ENCODE measurements at regions not wholly inside any gene's neighbourhood (a gene's known extent, or its start where the extent isn't known, plus 50 kb on each side); places are given as distances from the start of the nearest gene placed in this dataset.

GRCh38 chr12:128165387-128165786, 101.6 kb upstream of the TMEM132C start:
- no peak for DNase-seq (ENCODE audit: low read depth, low spot score)
- H3K4me3 ChIP-seq (ENCODE audit: low read length): no peak overlapping the region

GRCh38 chr12:128168273-128168672, 98.7 kb upstream of the TMEM132C start:
- no peak for DNase-seq (ENCODE audit: low read depth, low spot score)
- no peak overlapping the region for H3K4me3 ChIP-seq (ENCODE audit: low read length)

GRCh38 chr12:128170181-128170580, 96.8 kb upstream of the TMEM132C start:
- H3K4me3 ChIP-seq (ENCODE audit: low read length): no peak overlapping the region
- DNase-seq (ENCODE audit: low read depth, low spot score): no peak

DNA sequence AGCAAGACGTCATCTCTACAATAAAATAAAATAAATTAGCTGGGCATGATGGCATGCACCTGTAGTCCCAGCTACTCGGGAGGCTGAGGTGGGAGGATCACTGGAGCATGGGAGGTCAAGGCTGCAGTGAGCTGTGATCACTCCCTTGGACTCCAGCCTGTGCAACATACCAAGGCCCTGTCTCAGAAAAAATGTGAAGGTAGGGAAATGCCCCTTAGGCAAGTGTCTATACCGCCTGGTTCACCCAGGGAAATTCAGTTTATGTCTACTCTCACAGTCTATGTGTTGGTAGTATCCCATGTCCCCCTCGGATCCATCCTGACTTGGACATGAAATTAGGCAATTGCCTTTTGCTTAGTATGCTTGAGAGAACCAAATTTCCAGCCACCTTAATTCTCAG, 88.4 kb upstream of the TMEM132C start:
- no peak overlapping the region for H3K4me3 ChIP-seq (ENCODE audit: low read length)
- no peak for DNase-seq (ENCODE audit: low read depth, low spot score)

GRCh38 chr12:128178966-128179365, 88.0 kb upstream of the TMEM132C start:
- no peak for DNase-seq (ENCODE audit: low read depth, low spot score)

DNA sequence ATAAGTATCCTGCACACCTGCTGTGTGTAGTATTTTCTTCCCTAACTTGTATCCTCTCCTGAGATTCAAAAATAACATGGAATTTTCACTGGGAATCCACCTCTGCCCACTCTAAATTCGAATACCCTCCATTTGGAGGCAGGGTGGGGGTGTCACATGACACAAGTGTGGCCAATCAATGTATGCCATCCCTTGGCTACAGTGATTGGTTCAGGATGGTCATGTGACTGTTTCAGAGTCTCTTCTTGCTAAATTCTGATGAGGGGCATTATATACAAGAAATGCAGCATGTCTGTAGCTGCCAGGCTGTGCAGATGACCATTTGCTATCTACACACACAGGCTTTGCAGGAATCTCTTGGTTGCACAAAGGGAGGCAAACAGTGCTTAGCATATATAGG, 86.8 kb upstream of the TMEM132C start:
- DNase-seq (ENCODE audit: low read depth, low spot score): no peak

More at GRCh38 chr12:128178966-128179365, 88.0 kb upstream of the TMEM132C start:
- no peak overlapping the region for H3K4me3 ChIP-seq (ENCODE audit: low read length)

DNA sequence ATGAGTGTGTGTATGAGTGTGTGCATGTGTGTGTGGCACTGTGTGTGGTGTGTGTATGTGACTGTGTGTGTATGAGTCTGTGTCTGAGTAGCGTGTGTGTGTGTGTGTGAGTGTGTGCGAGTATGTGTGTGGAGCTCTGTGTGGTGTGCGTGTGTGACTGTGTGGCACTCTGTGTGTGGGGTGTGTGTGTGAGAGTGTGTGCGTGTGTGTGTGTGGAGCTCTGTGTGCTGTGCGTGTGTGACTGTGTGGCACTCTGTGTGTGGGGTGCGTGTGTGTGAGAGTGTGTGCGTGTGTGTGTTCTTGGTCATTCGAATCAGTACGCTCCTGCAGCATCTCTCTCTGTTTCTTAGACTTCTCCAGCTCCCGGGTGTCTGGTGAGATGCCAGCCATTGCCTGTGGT, 76.9 kb upstream of the TMEM132C start:
- no peak for DNase-seq (ENCODE audit: low read depth, low spot score)
- no peak overlapping the region for H3K4me3 ChIP-seq (ENCODE audit: low read length)

More for the DNA sequence above, 86.8 kb upstream of the TMEM132C start:
- H3K4me3 ChIP-seq (ENCODE audit: low read length): no peak overlapping the region

GRCh38 chr12:128190614-128191013, 76.4 kb upstream of the TMEM132C start:
- H3K4me3 ChIP-seq (ENCODE audit: low read length): no peak overlapping the region
- no peak for DNase-seq (ENCODE audit: low read depth, low spot score)

GRCh38 chr12:128191380-128191779, 75.6 kb upstream of the TMEM132C start:
- H3K4me3 ChIP-seq (ENCODE audit: low read length): no peak overlapping the region
- DNase-seq (ENCODE audit: low read depth, low spot score): no peak

DNA sequence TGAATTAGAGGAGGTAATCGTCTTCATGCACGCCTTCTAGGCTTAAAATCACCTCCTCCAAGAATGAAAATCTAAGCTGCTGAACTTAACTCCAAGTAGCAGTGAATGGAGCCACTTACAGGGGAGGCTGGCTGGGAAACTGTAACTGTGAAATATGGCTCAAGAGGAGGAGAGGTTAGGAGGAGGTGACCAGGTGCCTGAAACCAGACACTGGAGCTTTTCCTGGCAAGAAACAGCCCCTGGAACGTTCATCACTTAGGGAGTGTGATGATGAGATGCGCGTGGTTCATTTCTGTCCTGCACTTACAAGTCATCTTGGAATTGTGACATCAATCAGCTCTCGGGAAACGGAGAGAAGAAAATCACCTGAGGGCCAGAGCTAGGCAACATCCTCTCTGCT, 62.3 kb upstream of the TMEM132C start:
- H3K4me3 ChIP-seq (ENCODE audit: low read length): no peak overlapping the region
- DNase-seq (ENCODE audit: low read depth, low spot score): no peak

- DNase-seq (ENCODE audit: low read depth, low spot score): no peak
These were observed 61.8 kb upstream of the TMEM132C start for GRCh38 chr12:128205145-128205544.

DNA sequence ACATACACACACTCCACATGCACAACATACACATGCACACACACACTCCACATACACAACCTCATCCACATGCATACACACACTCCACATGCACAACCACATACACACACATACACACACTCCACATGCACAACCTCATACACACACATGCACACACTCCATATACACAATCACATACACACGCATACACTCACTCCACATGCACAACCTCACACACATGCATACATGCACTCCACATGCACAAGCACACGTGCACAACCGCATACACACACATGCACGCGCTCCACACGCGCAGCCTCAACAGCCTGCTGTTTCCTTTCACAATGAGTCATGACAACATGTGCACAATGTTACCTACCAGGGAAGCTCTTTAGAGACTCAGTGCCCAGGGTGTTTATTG, 61.2 kb upstream of the TMEM132C start:
- H3K4me3 ChIP-seq (ENCODE audit: low read length): no peak overlapping the region
- DNase-seq (ENCODE audit: low read depth, low spot score): no peak

More at GRCh38 chr12:128205145-128205544, 61.8 kb upstream of the TMEM132C start:
- no peak overlapping the region for H3K4me3 ChIP-seq (ENCODE audit: low read length)

Measured in Jurkat, Clone E6-1 (cell line).